T-cell (primary cell): ENCODE measurements at regions not wholly inside any gene's neighbourhood (a gene's known extent, or its start where the extent isn't known, plus 50 kb on each side); places are given as distances from the start of the nearest gene placed in this dataset.

Experiments
- ATAC-seq, 4 experiments: fragments of 200-7000 bp in 3 of 4; fragments of 150-1000 bp in 1 of 4; cut with Tn5 transposase; replicated peaks in 1 of 4; 1 replicate in 3 of 4; 2 replicates in 1 of 4; pipeline ENCODE4 v1.10.0; 2021; ENCODE audit warnings: moderate library complexity in 3 of 4, mild to moderate bottlenecking in 2 of 4, moderate number of reproducible peaks in 1 of 4
- CTCF ChIA-PET, 2 donors: fragments of 300-600 bp; sonication (Branson Sonifier 250); formaldehyde crosslinking; loops; one replicate each; lab custom pipeline; 2022; ENCODE audit warnings: antibody characterized with exemption in 2 of 2; lab: Charles Lee
- POLR2A ChIA-PET, 2 donors: fragments of 300-600 bp; sonication (Branson Sonifier 250); formaldehyde crosslinking; loops; one replicate each; lab custom pipeline; 2022; ENCODE audit warnings: antibody characterized with exemption in 2 of 2; lab: Charles Lee
- DNase-seq, 35 experiments: peaks; one replicate each; pipeline versions ENCODE4 v3.0.0 to v3.0.0-alpha.2; 2013 to 2023
- H3K27ac ChIP-seq: one replicate; pipeline ENCODE4 v1.5.1; 2013; ENCODE audit warnings: low read length
- H3K27me3 ChIP-seq, 2 experiments: replicated peaks in 1 of 2; 1 replicate in 1 of 2; 2 replicates in 1 of 2; pipeline versions ENCODE4 v1.6.1 to v1.7.0; 2013; ENCODE audit warnings: low read length in 1 of 2, mixed read lengths in 1 of 2; ENCODE audit not compliant: control insufficient read depth in 2 of 2, insufficient read depth in 2 of 2; ENCODE audit errors: extremely low read depth in 1 of 2
- H3K36me3 ChIP-seq, 2 donors: 1 replicate in 1 of 2; 2 replicates in 1 of 2; pipeline versions ENCODE4 v1.6.1 to v1.7.0; 2013; ENCODE audit warnings: low read length in 1 of 2; ENCODE audit not compliant: control insufficient read depth in 2 of 2, insufficient read depth in 1 of 2; ENCODE audit errors: extremely low read depth in 1 of 2
- H3K4me1 ChIP-seq, 2 experiments: 1 replicate in 1 of 2; 2 replicates in 1 of 2; pipeline versions ENCODE4 v1.6.1 to v1.7.0; 2013; ENCODE audit warnings: low read length in 2 of 2, mixed read lengths in 1 of 2; ENCODE audit not compliant: insufficient read depth in 2 of 2, control insufficient read depth in 1 of 2; ENCODE audit errors: extremely low read depth in 1 of 2
- H3K4me3 ChIP-seq, 2 donors: 1 replicate in 1 of 2; 2 replicates in 1 of 2; pipeline versions ENCODE4 v1.5.1 to v1.7.0; 2013; ENCODE audit warnings: mild to moderate bottlenecking in 2 of 2, low read length in 1 of 2, moderate library complexity in 1 of 2; ENCODE audit not compliant: control insufficient read depth in 1 of 2; ENCODE audit errors: extremely low read depth in 1 of 2
- H3K9me3 ChIP-seq: 2 replicates; pipeline ENCODE4 v1.7.0; 2013
- H3K27ac Mint-ChIP-seq, 2 donors: one replicate each; pipeline ENCODE4 v1.8.0; 2020 to 2021; ENCODE audit warnings: mild to moderate bottlenecking in 2 of 2, mixed read lengths in 2 of 2
- H3K27me3 Mint-ChIP-seq, 2 donors: one replicate each; pipeline ENCODE4 v1.8.0; 2021 to 2022; ENCODE audit warnings: mixed read lengths in 2 of 2
- H3K36me3 Mint-ChIP-seq: one replicate; pipeline ENCODE4 v1.8.0; 2021; ENCODE audit warnings: mixed read lengths
- H3K4me1 Mint-ChIP-seq, 3 donors: one replicate each; pipeline ENCODE4 v1.8.0; 2020 to 2022; ENCODE audit warnings: mixed read lengths in 3 of 3, mild to moderate bottlenecking in 1 of 3
- H3K4me3 Mint-ChIP-seq, 3 donors: one replicate each; pipeline ENCODE4 v1.8.0; 2020 to 2022; ENCODE audit warnings: mild to moderate bottlenecking in 3 of 3, mixed read lengths in 3 of 3, moderate library complexity in 3 of 3
- H3K9me3 Mint-ChIP-seq, 3 donors: one replicate each; pipeline ENCODE4 v1.8.0; 2020 to 2022; ENCODE audit warnings: mixed read lengths in 3 of 3
- WGBS: methylation state at CpG from one replicate; pipeline ENCODE4 v1.1.5; 2013; ENCODE audit warnings: missing lambda C conversion rate; ENCODE audit not compliant: insufficient coverage; 5-methylcytosine and 5-hydroxymethylcytosine counted together

- Mint-ChIP-seq H3K4me3 (no peak overlapping the region), H3K36me3 (no peaks in the 10 kb centered on the region), H3K27ac (no peak overlapping the region), H3K4me1 (no peaks in the 10 kb centered on the region), H3K9me3 (peaks cover 0 to 5% (median 0%) of the 10 kb centered on the region in 3 donors), H3K27me3 (peaks cover 0 to under 1% of the 10 kb centered on the region in 2 donors)
- Histone ChIP-seq H3K4me1 (no peaks in the 10 kb centered on the region), H3K9me3 (no peaks in the 10 kb centered on the region), H3K27ac (no peak overlapping the region), H3K27me3 (no peaks in the 10 kb centered on the region), H3K36me3 (no peaks in the 10 kb centered on the region), H3K4me3 (no peak overlapping the region)
- POLR2A ChIA-PET: no interaction called here
- CTCF ChIA-PET: no interaction called here
- DNase-seq (no peak), ATAC-seq (no peak)
- WGBS: no CpG with 5 or more reads among the region's 1 CpG
These were observed 417.1 kb downstream of the ANKRD50 start for GRCh38 chr4:124295413-124295812.

GRCh38 chr4:124304941-124305340, 407.6 kb downstream of the ANKRD50 start:
- WGBS: 30% methylated on average over 2 of the region's 3 CpGs
- Histone ChIP-seq H3K4me1 (no peaks in the 10 kb centered on the region), H3K9me3 (no peaks in the 10 kb centered on the region), H3K27me3 (no peaks in the 10 kb centered on the region), H3K27ac (no peak overlapping the region), H3K4me3 (no peak overlapping the region), H3K36me3 (no peaks in the 10 kb centered on the region)
- POLR2A ChIA-PET: no interaction called here
- Mint-ChIP-seq H3K4me1 (no peaks in the 10 kb centered on the region), H3K36me3 (no peaks in the 10 kb centered on the region), H3K9me3 (no peaks in the 10 kb centered on the region), H3K4me3 (no peak overlapping the region), H3K27me3 (peaks cover 0 to 12% of the 10 kb centered on the region in 2 donors), H3K27ac (no peak overlapping the region)
- CTCF ChIA-PET: no interaction called here
- ATAC-seq (no peak), DNase-seq (no peak)

GRCh38 chr4:124306352-124306751, 406.2 kb downstream of the ANKRD50 start:
- Histone ChIP-seq H3K36me3 (no peaks in the 10 kb centered on the region), H3K27me3 (no peaks in the 10 kb centered on the region), H3K9me3 (no peaks in the 10 kb centered on the region), H3K27ac (no peak overlapping the region), H3K4me1 (no peaks in the 10 kb centered on the region), H3K4me3 (no peak overlapping the region)
- no CpG with 5 or more reads among the region's 1 CpG for WGBS
- Mint-ChIP-seq H3K4me3 (no peak overlapping the region), H3K9me3 (no peaks in the 10 kb centered on the region), H3K4me1 (no peaks in the 10 kb centered on the region), H3K27me3 (peaks cover 0 to 12% of the 10 kb centered on the region in 2 donors), H3K36me3 (no peaks in the 10 kb centered on the region), H3K27ac (no peak overlapping the region)
- DNase-seq: no peak
- ATAC-seq: no peak
- CTCF ChIA-PET: no interaction called here
- POLR2A ChIA-PET: no interaction called here

GRCh38 chr4:124307143-124307542, 405.4 kb downstream of the ANKRD50 start:
- no peaks in the 10 kb centered on the region for H3K36me3 ChIP-seq
- H3K9me3 ChIP-seq: no peaks in the 10 kb centered on the region
- no peak overlapping the region for H3K27ac ChIP-seq
- H3K4me3 ChIP-seq: no peak overlapping the region
- WGBS: no CpG with 5 or more reads among the region's 3 CpGs
- ATAC-seq: no peak
- DNase-seq: no peak
- H3K27ac Mint-ChIP-seq: no peak overlapping the region
- no peaks in the 10 kb centered on the region for H3K27me3 ChIP-seq
- no peaks in the 10 kb centered on the region for H3K4me1 ChIP-seq
- no peak overlapping the region for H3K4me3 Mint-ChIP-seq
- no peaks in the 10 kb centered on the region for H3K36me3 Mint-ChIP-seq
- H3K4me1 Mint-ChIP-seq: no peaks in the 10 kb centered on the region
- POLR2A ChIA-PET: no interaction called here
- no peaks in the 10 kb centered on the region for H3K9me3 Mint-ChIP-seq
- peaks cover 0 to 12% of the 10 kb centered on the region in 2 donors for H3K27me3 Mint-ChIP-seq
- CTCF ChIA-PET: interaction anchor here in 1 of 2 donors (1.0 kb wide), 1 partner anchor 14 kb away, joined by 3 read pairs; no protein-coding TSS in a partner anchor

DNA sequence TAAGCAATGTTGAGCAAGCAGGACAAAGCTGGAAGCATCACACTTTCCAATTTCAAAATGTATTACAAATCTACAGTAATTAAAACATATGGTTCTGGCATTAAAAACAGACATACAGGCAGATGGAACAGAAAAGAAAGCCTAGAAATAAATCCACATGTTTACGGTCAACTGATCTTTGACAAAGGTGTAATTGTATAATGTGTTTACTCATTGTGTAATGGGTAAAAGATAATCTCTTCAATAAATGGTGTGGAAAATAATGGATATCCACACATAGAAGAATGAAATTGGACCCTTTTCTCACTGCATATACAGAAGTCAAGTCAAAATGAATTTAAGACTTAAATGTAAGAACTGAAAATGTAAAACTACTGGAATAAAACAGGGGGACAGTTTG, 394.2 kb downstream of the ANKRD50 start:
- ATAC-seq: no peak
- ChIA-PET CTCF (no interaction called here), POLR2A (interaction anchor here in 1 of 2 donors (0.7 kb wide), 1 partner anchor 9 kb away, joined by 3 read pairs; no protein-coding TSS in a partner anchor)
- no peak overlapping the region for H3K27ac ChIP-seq
- Mint-ChIP-seq H3K36me3 (no peaks in the 10 kb centered on the region), H3K4me1 (no peaks in the 10 kb centered on the region), H3K27me3 (peaks cover 0 to under 1% of the 10 kb centered on the region in 2 donors), H3K4me3 (no peak overlapping the region), H3K9me3 (no peaks in the 10 kb centered on the region), H3K27ac (no peak overlapping the region)
- H3K4me1 ChIP-seq: no peaks in the 10 kb centered on the region
- no peak for DNase-seq
- no peak overlapping the region for H3K4me3 ChIP-seq
- H3K9me3 ChIP-seq: no peaks in the 10 kb centered on the region
- H3K36me3 ChIP-seq: no peaks in the 10 kb centered on the region
- WGBS: no CpG with 5 or more reads among the region's 1 CpG
- H3K27me3 ChIP-seq: no peaks in the 10 kb centered on the region

DNA sequence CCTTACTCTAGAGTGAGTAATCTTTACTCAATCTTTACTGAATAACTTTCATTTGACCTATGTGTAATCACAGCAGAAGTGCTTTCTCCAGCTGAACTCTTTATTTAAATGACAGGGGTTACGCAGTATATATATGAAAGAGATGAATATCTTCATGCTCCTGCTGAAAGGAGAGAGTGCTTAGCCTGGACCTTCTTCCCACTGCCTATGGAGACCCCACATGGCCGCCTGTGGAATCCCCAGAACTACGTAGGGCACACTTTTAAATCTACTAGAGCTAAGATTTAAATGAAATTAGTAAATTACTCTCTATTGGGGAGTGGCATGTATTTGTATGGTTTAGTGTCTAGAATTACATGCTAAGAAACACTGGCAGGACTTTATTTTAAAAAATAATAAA, 391.2 kb downstream of the ANKRD50 start:
- CTCF ChIA-PET: interaction anchor here in 1 of 2 donors (0.8 kb wide), 1 partner anchor 14 kb away, joined by 3 read pairs; no protein-coding TSS in a partner anchor
- no peaks in the 10 kb centered on the region for H3K27me3 Mint-ChIP-seq
- H3K36me3 ChIP-seq: no peaks in the 10 kb centered on the region
- H3K9me3 Mint-ChIP-seq: no peaks in the 10 kb centered on the region
- no peaks in the 10 kb centered on the region for H3K27me3 ChIP-seq
- H3K27ac ChIP-seq: no peak overlapping the region
- H3K4me3 Mint-ChIP-seq: no peak overlapping the region
- no peak overlapping the region for H3K27ac Mint-ChIP-seq
- no peak for DNase-seq
- POLR2A ChIA-PET: no interaction called here
- WGBS: no CpG with 5 or more reads among the region's 3 CpGs
- no peak overlapping the region for H3K4me3 ChIP-seq
- no peak for ATAC-seq
- H3K4me1 Mint-ChIP-seq: no peaks in the 10 kb centered on the region
- no peaks in the 10 kb centered on the region for H3K4me1 ChIP-seq
- no peaks in the 10 kb centered on the region for H3K9me3 ChIP-seq
- H3K36me3 Mint-ChIP-seq: no peaks in the 10 kb centered on the region
